ENCODE measurements at regions not wholly inside any gene's neighbourhood (a gene's known extent, or its start where the extent isn't known, plus 50 kb on each side); places are given as distances from the start of the nearest gene placed in this dataset.

DNA sequence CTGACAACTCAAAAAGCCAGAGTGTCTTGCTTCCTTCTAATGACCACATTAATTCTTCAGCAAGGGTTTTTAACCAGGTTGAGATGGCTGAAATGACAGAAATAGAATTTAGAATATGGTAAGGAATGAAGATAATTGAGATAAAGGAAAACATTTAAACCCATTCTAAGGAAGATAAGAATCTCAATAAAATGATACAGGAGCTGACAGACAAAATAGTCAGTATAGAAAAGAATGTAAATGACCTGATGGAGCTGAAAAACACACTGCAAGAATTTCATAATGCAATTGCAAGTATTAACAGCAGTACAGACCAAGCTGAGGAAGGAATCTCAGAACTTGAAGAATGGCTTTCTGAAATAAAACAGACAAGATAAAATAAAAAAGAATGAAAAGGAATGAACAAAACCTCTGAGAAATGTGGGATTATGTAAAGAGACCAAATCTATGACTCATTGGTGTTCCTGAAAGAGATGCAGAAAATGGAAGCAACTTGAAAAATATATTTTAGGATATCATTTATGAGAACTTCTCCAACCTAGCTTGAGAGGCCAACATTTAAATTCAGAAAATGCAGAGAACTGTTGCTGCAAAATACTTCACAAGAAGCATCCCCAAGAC, 87.1 kb downstream of the SAMD9 start:
- H3K27ac ChIP-seq (ENCODE audit: low read depth, low read length) = no peak overlapping the region
- no peaks in the 10 kb centered on the region for H3K4me1 ChIP-seq (ENCODE audit: control insufficient read depth, low read depth, low read length)
- no peak for DNase-seq
- no peaks in the 10 kb centered on the region for H3K27me3 ChIP-seq (ENCODE audit: insufficient read depth, low read length, poor library complexity)
- H4K8ac ChIP-seq (ENCODE audit: low read depth, low read length) = no peak overlapping the region
- H2BK120ac ChIP-seq (ENCODE audit: low read depth, low read length) = no peak overlapping the region
- H3K36me3 ChIP-seq (ENCODE audit: control insufficient read depth, insufficient read depth, low read length) = no peaks in the 10 kb centered on the region
- H3K9ac ChIP-seq (ENCODE audit: low read length) = no peak overlapping the region
- no peak overlapping the region for H3K56ac ChIP-seq (ENCODE audit: low read length)
- no peak overlapping the region for H3K18ac ChIP-seq (ENCODE audit: low read length)
- H3K79me1 ChIP-seq (ENCODE audit: low read length) = no peaks in the 10 kb centered on the region
- no peak overlapping the region for H3K4me2 ChIP-seq (ENCODE audit: low read length)
- no peak overlapping the region for H2AK5ac ChIP-seq (ENCODE audit: low read length)
- no peak overlapping the region for H2BK5ac ChIP-seq (ENCODE audit: low read length)
- no peak overlapping the region for H2BK15ac ChIP-seq (replicated peaks; ENCODE audit: low read depth)
- no peak overlapping the region for H4K5ac ChIP-seq (ENCODE audit: low read length)
- no peak overlapping the region for H3K4ac ChIP-seq (ENCODE audit: low read depth, low read length)
- H3K4me3 ChIP-seq (ENCODE audit: low read length) = no peak overlapping the region
- no peak overlapping the region for H3K23ac ChIP-seq (ENCODE audit: low read length)
- no peaks in the 10 kb centered on the region for H3K79me2 ChIP-seq (ENCODE audit: control insufficient read depth, insufficient read depth, low read length)

GRCh38 chr7:93029056-93029455, 88.7 kb downstream of the SAMD9 start:
- H3K23ac ChIP-seq (ENCODE audit: low read length) = no peak overlapping the region

DNA sequence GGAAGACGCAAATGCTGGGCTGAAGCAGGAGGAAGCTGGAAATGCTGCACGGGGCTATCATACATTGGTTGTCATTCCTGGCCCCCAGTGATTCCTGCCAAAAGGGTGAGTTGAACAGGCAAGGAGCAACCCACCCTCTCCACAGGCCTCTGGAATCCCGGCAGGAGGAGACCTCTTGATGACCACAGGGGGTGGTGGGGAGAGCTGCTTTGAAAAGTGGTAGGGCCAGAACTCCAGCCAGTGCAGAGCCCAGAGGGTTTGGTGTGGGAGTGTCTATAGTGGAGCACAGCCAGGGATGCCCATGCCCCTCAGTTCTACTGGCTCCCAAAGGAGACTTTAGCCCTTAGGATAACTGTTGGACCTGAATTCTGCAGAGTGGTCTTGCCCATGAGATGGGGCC, 89.2 kb downstream of the SAMD9 start:
- DNase-seq = no peak
- Histone ChIP-seq H3K27ac (ENCODE audit: low read depth, low read length) (no peak overlapping the region), H3K4me1 (ENCODE audit: control insufficient read depth, low read depth, low read length) (no peaks in the 10 kb centered on the region), H3K79me1 (ENCODE audit: low read length) (no peaks in the 10 kb centered on the region), H3K27me3 (ENCODE audit: insufficient read depth, low read length, poor library complexity) (no peaks in the 10 kb centered on the region), H3K79me2 (ENCODE audit: control insufficient read depth, insufficient read depth, low read length) (no peaks in the 10 kb centered on the region), H4K8ac (ENCODE audit: low read depth, low read length) (no peak overlapping the region), H3K4me2 (ENCODE audit: low read length) (no peak overlapping the region), H2BK120ac (ENCODE audit: low read depth, low read length) (no peak overlapping the region), H3K9ac (ENCODE audit: low read length) (no peak overlapping the region), H3K18ac (ENCODE audit: low read length) (no peak overlapping the region), H3K4ac (ENCODE audit: low read depth, low read length) (no peak overlapping the region), H4K5ac (ENCODE audit: low read length) (no peak overlapping the region), H2BK5ac (ENCODE audit: low read length) (no peak overlapping the region), H2BK15ac (replicated peaks; ENCODE audit: low read depth) (no peak overlapping the region), H2AK5ac (ENCODE audit: low read length) (no peak overlapping the region), H3K56ac (ENCODE audit: low read length) (no peak overlapping the region), H3K4me3 (ENCODE audit: low read length) (no peak overlapping the region), H3K23ac (ENCODE audit: low read length) (no peak overlapping the region), H3K36me3 (ENCODE audit: control insufficient read depth, insufficient read depth, low read length) (no peaks in the 10 kb centered on the region)
- no CpG with 5 or more reads among the region's 3 CpGs for WGBS (ENCODE audit: extremely low coverage, insufficient coverage, low lambda C conversion rate)

More at GRCh38 chr7:93029056-93029455, 88.7 kb downstream of the SAMD9 start:
- WGBS (ENCODE audit: extremely low coverage, insufficient coverage, low lambda C conversion rate) = no CpG with 5 or more reads among the region's 7 CpGs
- H2BK120ac ChIP-seq (ENCODE audit: low read depth, low read length) = no peak overlapping the region
- H4K5ac ChIP-seq (ENCODE audit: low read length) = no peak overlapping the region
- H3K18ac ChIP-seq (ENCODE audit: low read length) = no peak overlapping the region
- H3K79me2 ChIP-seq (ENCODE audit: control insufficient read depth, insufficient read depth, low read length) = no peaks in the 10 kb centered on the region
- no peak overlapping the region for H3K56ac ChIP-seq (ENCODE audit: low read length)
- H3K79me1 ChIP-seq (ENCODE audit: low read length) = no peaks in the 10 kb centered on the region
- H3K4ac ChIP-seq (ENCODE audit: low read depth, low read length) = no peak overlapping the region
- H3K9ac ChIP-seq (ENCODE audit: low read length) = no peak overlapping the region
- no peaks in the 10 kb centered on the region for H3K4me1 ChIP-seq (ENCODE audit: control insufficient read depth, low read depth, low read length)
- no peak for DNase-seq
- H3K27me3 ChIP-seq (ENCODE audit: insufficient read depth, low read length, poor library complexity) = no peaks in the 10 kb centered on the region
- no peak overlapping the region for H2BK5ac ChIP-seq (ENCODE audit: low read length)
- H4K8ac ChIP-seq (ENCODE audit: low read depth, low read length) = no peak overlapping the region
- H3K4me2 ChIP-seq (ENCODE audit: low read length) = no peak overlapping the region
- H3K36me3 ChIP-seq (ENCODE audit: control insufficient read depth, insufficient read depth, low read length) = no peaks in the 10 kb centered on the region
- no peak overlapping the region for H3K4me3 ChIP-seq (ENCODE audit: low read length)
- H2AK5ac ChIP-seq (ENCODE audit: low read length) = no peak overlapping the region
- H3K27ac ChIP-seq (ENCODE audit: low read depth, low read length) = no peak overlapping the region
- H2BK15ac ChIP-seq (replicated peaks; ENCODE audit: low read depth) = no peak overlapping the region

- no peak overlapping the region for H3K9ac ChIP-seq (ENCODE audit: low read length)
- WGBS (ENCODE audit: extremely low coverage, insufficient coverage, low lambda C conversion rate) = 100% methylated on average over 1 of the region's 5 CpGs
- no peak overlapping the region for H3K23ac ChIP-seq (ENCODE audit: low read length)
Observed at GRCh38 chr7:93027044-93027443, 90.7 kb downstream of the SAMD9 start.

DNA sequence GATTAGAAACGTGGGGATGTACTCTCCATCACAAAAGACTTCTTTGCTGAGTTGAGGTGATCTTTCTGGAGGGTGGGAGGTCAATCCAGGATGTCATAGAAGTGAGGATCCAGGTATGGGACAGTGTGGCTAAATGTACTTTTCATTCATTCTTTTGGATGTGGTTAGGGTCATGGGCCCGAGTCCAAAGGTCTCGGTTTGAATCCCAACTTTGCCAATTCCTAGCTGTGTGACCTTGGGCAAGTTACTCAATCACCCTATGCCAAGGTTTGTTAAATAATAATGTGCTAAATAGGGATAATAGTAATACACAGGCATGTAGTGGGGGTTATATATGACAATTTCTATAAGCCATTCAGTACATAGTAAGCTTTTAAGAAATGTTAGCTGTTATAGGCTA, 91.4 kb downstream of the SAMD9 start:
- no peak overlapping the region for H4K8ac ChIP-seq (ENCODE audit: low read depth, low read length)
- H2AK5ac ChIP-seq (ENCODE audit: low read length) = no peak overlapping the region
- no peaks in the 10 kb centered on the region for H3K79me2 ChIP-seq (ENCODE audit: control insufficient read depth, insufficient read depth, low read length)
- H3K27ac ChIP-seq (ENCODE audit: low read depth, low read length) = no peak overlapping the region
- H3K4me2 ChIP-seq (ENCODE audit: low read length) = no peak overlapping the region
- no CpG with 5 or more reads among the region's 3 CpGs for whole genome bisulfite sequencing (ENCODE audit: extremely low coverage, insufficient coverage, low lambda C conversion rate)
- H3K27me3 ChIP-seq (ENCODE audit: insufficient read depth, low read length, poor library complexity) = no peaks in the 10 kb centered on the region
- no peak overlapping the region for H3K56ac ChIP-seq (ENCODE audit: low read length)
- no peak for DNase-seq
- no peaks in the 10 kb centered on the region for H3K4me1 ChIP-seq (ENCODE audit: control insufficient read depth, low read depth, low read length)
- H3K18ac ChIP-seq (ENCODE audit: low read length) = no peak overlapping the region
- H3K23ac ChIP-seq (ENCODE audit: low read length) = no peak overlapping the region
- no peak overlapping the region for H4K5ac ChIP-seq (ENCODE audit: low read length)
- no peak overlapping the region for H2BK5ac ChIP-seq (ENCODE audit: low read length)
- no peak overlapping the region for H2BK15ac ChIP-seq (replicated peaks; ENCODE audit: low read depth)
- no peak overlapping the region for H3K4me3 ChIP-seq (ENCODE audit: low read length)
- H2BK120ac ChIP-seq (ENCODE audit: low read depth, low read length) = no peak overlapping the region
- H3K9ac ChIP-seq (ENCODE audit: low read length) = no peak overlapping the region
- no peaks in the 10 kb centered on the region for H3K36me3 ChIP-seq (ENCODE audit: control insufficient read depth, insufficient read depth, low read length)
- no peaks in the 10 kb centered on the region for H3K79me1 ChIP-seq (ENCODE audit: low read length)
- H3K4ac ChIP-seq (ENCODE audit: low read depth, low read length) = no peak overlapping the region

More at GRCh38 chr7:93027044-93027443, 90.7 kb downstream of the SAMD9 start:
- Histone ChIP-seq H3K27me3 (ENCODE audit: insufficient read depth, low read length, poor library complexity) (no peaks in the 10 kb centered on the region), H3K4me2 (ENCODE audit: low read length) (no peak overlapping the region), H2BK5ac (ENCODE audit: low read length) (no peak overlapping the region), H3K4me1 (ENCODE audit: control insufficient read depth, low read depth, low read length) (no peaks in the 10 kb centered on the region), H2BK120ac (ENCODE audit: low read depth, low read length) (no peak overlapping the region), H3K79me1 (ENCODE audit: low read length) (no peaks in the 10 kb centered on the region), H4K8ac (ENCODE audit: low read depth, low read length) (no peak overlapping the region), H3K36me3 (ENCODE audit: control insufficient read depth, insufficient read depth, low read length) (no peaks in the 10 kb centered on the region), H3K4me3 (ENCODE audit: low read length) (no peak overlapping the region), H2AK5ac (ENCODE audit: low read length) (no peak overlapping the region), H2BK15ac (replicated peaks; ENCODE audit: low read depth) (no peak overlapping the region), H3K27ac (ENCODE audit: low read depth, low read length) (no peak overlapping the region), H3K18ac (ENCODE audit: low read length) (no peak overlapping the region), H4K5ac (ENCODE audit: low read length) (no peak overlapping the region), H3K79me2 (ENCODE audit: control insufficient read depth, insufficient read depth, low read length) (no peaks in the 10 kb centered on the region), H3K4ac (ENCODE audit: low read depth, low read length) (no peak overlapping the region), H3K56ac (ENCODE audit: low read length) (no peak overlapping the region)
- no peak for DNase-seq

GRCh38 chr7:93025389-93025788, 92.4 kb downstream of the SAMD9 start:
- Histone ChIP-seq H3K79me1 (ENCODE audit: low read length) (no peaks in the 10 kb centered on the region), H3K27ac (ENCODE audit: low read depth, low read length) (no peak overlapping the region), H3K56ac (ENCODE audit: low read length) (no peak overlapping the region)

More at GRCh38 chr7:93025389-93025788, 92.4 kb downstream of the SAMD9 start:
- Histone ChIP-seq H3K4me2 (ENCODE audit: low read length) (no peak overlapping the region), H2BK5ac (ENCODE audit: low read length) (no peak overlapping the region), H3K9ac (ENCODE audit: low read length) (no peak overlapping the region), H3K4me3 (ENCODE audit: low read length) (no peak overlapping the region), H2BK120ac (ENCODE audit: low read depth, low read length) (no peak overlapping the region), H2AK5ac (ENCODE audit: low read length) (no peak overlapping the region), H3K4me1 (ENCODE audit: control insufficient read depth, low read depth, low read length) (no peaks in the 10 kb centered on the region), H3K27me3 (ENCODE audit: insufficient read depth, low read length, poor library complexity) (no peaks in the 10 kb centered on the region), H2BK15ac (replicated peaks; ENCODE audit: low read depth) (no peak overlapping the region), H4K8ac (ENCODE audit: low read depth, low read length) (no peak overlapping the region), H3K23ac (ENCODE audit: low read length) (no peak overlapping the region), H3K18ac (ENCODE audit: low read length) (no peak overlapping the region), H3K36me3 (ENCODE audit: control insufficient read depth, insufficient read depth, low read length) (no peaks in the 10 kb centered on the region), H4K5ac (ENCODE audit: low read length) (no peak overlapping the region), H3K4ac (ENCODE audit: low read depth, low read length) (no peak overlapping the region), H3K79me2 (ENCODE audit: control insufficient read depth, insufficient read depth, low read length) (no peaks in the 10 kb centered on the region)
- WGBS (ENCODE audit: extremely low coverage, insufficient coverage, low lambda C conversion rate) = no CpG with 5 or more reads among the region's 2 CpGs
- no peak for DNase-seq

Measured in mesendoderm (in vitro differentiated cells).